ENCODE measurements at regions not wholly inside any gene's neighbourhood (a gene's known extent, or its start where the extent isn't known, plus 50 kb on each side); places are given as distances from the start of the nearest gene placed in this dataset.

DNA sequence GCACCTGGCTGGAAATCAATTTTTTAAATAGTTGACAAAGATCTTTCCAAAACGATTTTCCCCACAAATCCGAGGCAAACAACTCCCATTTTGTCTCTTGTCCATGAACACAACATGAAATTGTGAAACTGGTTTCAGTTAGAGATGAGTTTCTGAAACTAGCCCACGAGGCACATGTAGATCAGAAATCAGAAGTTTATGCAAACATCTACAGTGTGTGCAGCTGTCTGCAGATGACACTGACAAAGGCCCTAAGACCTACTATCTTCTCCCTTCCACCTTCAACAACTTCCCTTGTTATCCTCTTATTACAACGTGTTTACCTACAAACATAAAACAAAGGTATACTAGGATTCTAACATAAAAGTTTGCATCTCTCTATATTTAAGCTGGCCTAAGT is 183.3 kb downstream of the DIRAS2 start:
- TF ChIP-seq, protein P1, sequence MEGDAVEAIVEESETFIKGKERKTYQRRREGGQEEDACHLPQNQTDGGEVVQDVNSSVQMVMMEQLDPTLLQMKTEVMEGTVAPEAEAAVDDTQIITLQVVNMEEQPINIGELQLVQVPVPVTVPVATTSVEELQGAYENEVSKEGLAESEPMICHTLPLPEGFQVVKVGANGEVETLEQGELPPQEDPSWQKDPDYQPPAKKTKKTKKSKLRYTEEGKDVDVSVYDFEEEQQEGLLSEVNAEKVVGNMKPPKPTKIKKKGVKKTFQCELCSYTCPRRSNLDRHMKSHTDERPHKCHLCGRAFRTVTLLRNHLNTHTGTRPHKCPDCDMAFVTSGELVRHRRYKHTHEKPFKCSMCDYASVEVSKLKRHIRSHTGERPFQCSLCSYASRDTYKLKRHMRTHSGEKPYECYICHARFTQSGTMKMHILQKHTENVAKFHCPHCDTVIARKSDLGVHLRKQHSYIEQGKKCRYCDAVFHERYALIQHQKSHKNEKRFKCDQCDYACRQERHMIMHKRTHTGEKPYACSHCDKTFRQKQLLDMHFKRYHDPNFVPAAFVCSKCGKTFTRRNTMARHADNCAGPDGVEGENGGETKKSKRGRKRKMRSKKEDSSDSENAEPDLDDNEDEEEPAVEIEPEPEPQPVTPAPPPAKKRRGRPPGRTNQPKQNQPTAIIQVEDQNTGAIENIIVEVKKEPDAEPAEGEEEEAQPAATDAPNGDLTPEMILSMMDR (IDR thresholded peaks at IDR 0.05; ENCODE audit: low read depth, low read length): no peak
- TF ChIP-seq POLR2A (IDR thresholded peaks at IDR 0.05; ENCODE audit: extremely low read depth, insufficient read length) (no peak), MYC (IDR thresholded peaks at IDR 0.05; ENCODE audit: low read depth, low read length) (no peak)
- TF ChIP-seq, protein P2, sequence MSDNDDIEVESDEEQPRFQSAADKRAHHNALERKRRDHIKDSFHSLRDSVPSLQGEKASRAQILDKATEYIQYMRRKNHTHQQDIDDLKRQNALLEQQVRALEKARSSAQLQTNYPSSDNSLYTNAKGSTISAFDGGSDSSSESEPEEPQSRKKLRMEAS (IDR thresholded peaks at IDR 0.05; ENCODE audit: low read depth, low read length): no peak
